Upper lobe of left lung (tissue), 4 donors: ENCODE measurements at regions not wholly inside any gene's neighbourhood (a gene's known extent, or its start where the extent isn't known, plus 50 kb on each side); places are given as distances from the start of the nearest gene placed in this dataset.

Source experiments
- CTCF ChIP-seq, 6 experiments: fragments of 450-650 bp in 4 of 6; fragments of 200-600 bp in 2 of 6; sonication (generic) in 2 of 6; IDR thresholded peaks; one replicate each; pipeline ENCODE4 v1.5.1; 2016 to 2019; ENCODE audit warnings: antibody characterized with exemption in 6 of 6
- EP300 ChIP-seq, 4 donors: sonication (generic); formaldehyde crosslinking; IDR thresholded peaks; one replicate each; pipeline ENCODE4 v1.5.1; 2017; ENCODE audit warnings: antibody characterized with exemption in 4 of 4, control low read depth in 2 of 4
- POLR2A ChIP-seq, 4 donors: fragments of 450-650 bp; IDR thresholded peaks; one replicate each; pipeline ENCODE4 v1.5.1; 2016 to 2017; ENCODE audit warnings: antibody characterized with exemption in 4 of 4, mild to moderate bottlenecking in 2 of 4
- POLR2AphosphoS5 ChIP-seq, 2 donors: sonication (generic); formaldehyde crosslinking; IDR thresholded peaks; one replicate each; pipeline ENCODE4 v1.5.1; 2017; ENCODE audit warnings: antibody characterized with exemption in 2 of 2

- TF ChIP-seq CTCF (IDR thresholded peaks at IDR 0.05) = no peak
- no peak for TF ChIP-seq POLR2A (IDR thresholded peaks at IDR 0.05)
- no peak for TF ChIP-seq POLR2AphosphoS5 (IDR thresholded peaks at IDR 0.05)
- TF ChIP-seq EP300 (IDR thresholded peaks at IDR 0.05) = no peak
These were observed 1508.7 kb upstream of the PCDH20 start for GRCh38 chr13:62924395-62924794.
